ENCODE measurements at regions not wholly inside any gene's neighbourhood (a gene's known extent, or its start where the extent isn't known, plus 50 kb on each side); places are given as distances from the start of the nearest gene placed in this dataset.

- H3K36me3 ChIP-seq (ENCODE audit: control insufficient read depth, insufficient read depth, low read length): no peaks in the 10 kb centered on the region
- H3K9me3 ChIP-seq (ENCODE audit: control insufficient read depth, insufficient read depth, low read length): no peaks in the 10 kb centered on the region
- Mint-ChIP-seq H3K36me3 (no peaks in the 10 kb centered on the region), H3K9me3 (no peaks in the 10 kb centered on the region), H3K27ac (no peak overlapping the region), H3K27me3 (ENCODE audit: low read depth in 2 of 2) (no peaks in the 10 kb centered on the region), H3K4me3 (no peak overlapping the region), H3K4me1 (no peaks in the 10 kb centered on the region)
- H3K27ac ChIP-seq (ENCODE audit: low read length): no peak overlapping the region
- peak; percentile 71 for TF ChIP-seq CTCF (IDR thresholded peaks at IDR 0.05)
- DNase-seq (peak; percentile 54 to 62), ATAC-seq (peak in 2 of 3 donors; percentile 73 to 74)
- peaks cover 2% of the 10 kb centered on the region for H3K27me3 ChIP-seq (ENCODE audit: control insufficient read depth, insufficient read depth, low read length)
- no peaks in the 10 kb centered on the region for H3K4me1 ChIP-seq (ENCODE audit: control insufficient read depth, insufficient read depth, low read length)
- 62% methylated on average over 20 of the region's 20 CpGs for WGBS (ENCODE audit: insufficient coverage)
- no peak overlapping the region for H3K4me3 ChIP-seq (ENCODE audit: low read length)
- intact Hi-C loops (cut with micrococcal nuclease): loop anchor here (5.0 kb wide), 1 partner anchor 347 kb away; no protein-coding TSS in a partner anchor
These were observed 243.2 kb upstream of the GSE1 start for GRCh38 chr16:85369741-85370528.

DNA sequence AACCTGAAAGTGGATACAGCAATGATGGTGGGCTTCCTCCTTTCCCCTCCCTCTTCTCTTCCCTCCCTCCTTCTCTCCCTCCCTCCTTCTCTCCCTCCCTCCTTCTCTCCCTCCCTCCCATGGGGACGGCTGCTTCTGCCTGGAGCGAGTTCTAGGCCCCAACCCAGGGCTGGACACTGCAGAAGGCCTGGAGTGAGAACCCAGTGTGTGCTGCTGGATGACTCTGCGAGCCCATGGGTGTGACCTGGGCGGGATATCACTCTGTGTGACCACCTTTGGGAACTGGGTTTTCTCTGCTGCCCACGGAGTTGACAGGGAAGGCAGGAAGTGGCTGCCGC lies 242.6 kb upstream of the GSE1 start:
- TF ChIP-seq CTCF (IDR thresholded peaks at IDR 0.05): no peak
- intact Hi-C loops (cut with micrococcal nuclease): loop anchor here (5.0 kb wide), 1 partner anchor 347 kb away; no protein-coding TSS in a partner anchor
- Mint-ChIP-seq H3K27me3 (ENCODE audit: low read depth in 2 of 2) (no peaks in the 10 kb centered on the region), H3K4me1 (no peaks in the 10 kb centered on the region), H3K9me3 (no peaks in the 10 kb centered on the region), H3K27ac (no peak overlapping the region), H3K4me3 (no peak overlapping the region), H3K36me3 (no peaks in the 10 kb centered on the region)
- Histone ChIP-seq H3K27me3 (ENCODE audit: control insufficient read depth, insufficient read depth, low read length) (peaks cover 2% of the 10 kb centered on the region), H3K4me1 (ENCODE audit: control insufficient read depth, insufficient read depth, low read length) (no peaks in the 10 kb centered on the region), H3K4me3 (ENCODE audit: low read length) (no peak overlapping the region), H3K36me3 (ENCODE audit: control insufficient read depth, insufficient read depth, low read length) (no peaks in the 10 kb centered on the region), H3K9me3 (ENCODE audit: control insufficient read depth, insufficient read depth, low read length) (no peaks in the 10 kb centered on the region), H3K27ac (ENCODE audit: low read length) (no peak overlapping the region)
- ATAC-seq (no peak), DNase-seq (no peak)
- 66% methylated on average over 6 of the region's 6 CpGs for WGBS (ENCODE audit: insufficient coverage)

GRCh38 chr16:85370881-85371651 lies 242.1 kb upstream of the GSE1 start:
- Histone ChIP-seq H3K9me3 (ENCODE audit: control insufficient read depth, insufficient read depth, low read length) (no peaks in the 10 kb centered on the region), H3K27me3 (ENCODE audit: control insufficient read depth, insufficient read depth, low read length) (peaks cover 2% of the 10 kb centered on the region), H3K36me3 (ENCODE audit: control insufficient read depth, insufficient read depth, low read length) (no peaks in the 10 kb centered on the region), H3K4me3 (ENCODE audit: low read length) (no peak overlapping the region), H3K27ac (ENCODE audit: low read length) (no peak overlapping the region), H3K4me1 (ENCODE audit: control insufficient read depth, insufficient read depth, low read length) (no peaks in the 10 kb centered on the region)
- DNase-seq: no peak
- no peaks in the 10 kb centered on the region for H3K4me1 Mint-ChIP-seq
- H3K4me3 Mint-ChIP-seq: no peak overlapping the region
- no peak overlapping the region for H3K27ac Mint-ChIP-seq
- intact Hi-C loops (cut with micrococcal nuclease): loop anchor here (5.0 kb wide), 1 partner anchor 346 kb away; no protein-coding TSS in a partner anchor
- TF ChIP-seq CTCF (IDR thresholded peaks at IDR 0.05): no peak
- no peaks in the 10 kb centered on the region for H3K27me3 Mint-ChIP-seq (ENCODE audit: low read depth in 2 of 2)
- no peaks in the 10 kb centered on the region for H3K9me3 Mint-ChIP-seq
- WGBS (ENCODE audit: insufficient coverage): 68% methylated on average over 28 of the region's 28 CpGs
- no peak for ATAC-seq
- no peaks in the 10 kb centered on the region for H3K36me3 Mint-ChIP-seq
